Fibroblast of peridontal ligament (primary cell): ENCODE measurements at regions not wholly inside any gene's neighbourhood (a gene's known extent, or its start where the extent isn't known, plus 50 kb on each side); places are given as distances from the start of the nearest gene placed in this dataset.
"Not testable (repeated sequence)": the region's sequence is repeated elsewhere in the genome, so short reads cannot be mapped to it uniquely, and the experiment has no call there.

Experiments
- DNase-seq: peaks from one replicate; pipeline ENCODE4 v3.0.0-alpha.2; 2010; ENCODE audit errors: extremely low read depth

- no peak for DNase-seq
Observed at GRCh38 chr7:21317966-21318915, 109.6 kb upstream of the SP4 start.

GRCh38 chr7:21318916-21319270 lies 109.0 kb upstream of the SP4 start:
- no peak for DNase-seq

GRCh38 chr7:21326241-21326640 lies 101.6 kb upstream of the SP4 start:
- no peak for DNase-seq

GRCh38 chr7:21326921-21327320 lies 101.0 kb upstream of the SP4 start:
- no peak for DNase-seq

GRCh38 chr7:21327422-21328409 lies 100.2 kb upstream of the SP4 start:
- no peak for DNase-seq

- no peak for DNase-seq
Observed at GRCh38 chr7:21330462-21331178, 97.3 kb upstream of the SP4 start.

GRCh38 chr7:21334906-21335305 lies 93.0 kb upstream of the SP4 start:
- no peak for DNase-seq

GRCh38 chr7:21336743-21337142 lies 91.1 kb upstream of the SP4 start:
- DNase-seq: no peak

- no peak for DNase-seq
Observed at GRCh38 chr7:21338728-21339164, 89.1 kb upstream of the SP4 start.

- DNase-seq: not testable (repeated sequence)
Observed at GRCh38 chr7:21344900-21345299, 83.0 kb upstream of the SP4 start.

GRCh38 chr7:21345361-21345760 lies 82.5 kb upstream of the SP4 start:
- no peak for DNase-seq

- DNase-seq: no peak
Observed at GRCh38 chr7:21346297-21346696, 81.6 kb upstream of the SP4 start.

- no peak for DNase-seq
Observed at GRCh38 chr7:21352540-21353387, 75.1 kb upstream of the SP4 start.

- DNase-seq: no peak
Observed at GRCh38 chr7:21353388-21353780, 74.5 kb upstream of the SP4 start.

GRCh38 chr7:21354284-21354683 lies 73.6 kb upstream of the SP4 start:
- DNase-seq: no peak

- DNase-seq: no peak
Observed at GRCh38 chr7:21355406-21355874, 72.4 kb upstream of the SP4 start.

- DNase-seq: no peak
Observed at GRCh38 chr7:21356616-21357015, 71.3 kb upstream of the SP4 start.

GRCh38 chr7:21357151-21358097 lies 70.5 kb upstream of the SP4 start:
- no peak for DNase-seq

- no peak for DNase-seq
Observed at GRCh38 chr7:21358648-21359047, 69.2 kb upstream of the SP4 start.

- DNase-seq: no peak
Observed at GRCh38 chr7:21359163-21359562, 68.7 kb upstream of the SP4 start.
